Esophagus (tissue), 2 donors: ENCODE measurements at regions not wholly inside any gene's neighbourhood (a gene's known extent, or its start where the extent isn't known, plus 50 kb on each side); places are given as distances from the start of the nearest gene placed in this dataset.

ENCODE experiments used
- H3K27ac ChIP-seq, 2 donors: one replicate each; pipeline ENCODE4 v1.5.1; 2013; ENCODE audit warnings: low read depth in 2 of 2, mild to moderate bottlenecking in 2 of 2, inconsistent platforms in 1 of 2, low read length in 1 of 2, moderate library complexity in 1 of 2
- H3K27me3 ChIP-seq, 2 donors: one replicate each; pipeline ENCODE4 v1.6.1; 2013; ENCODE audit warnings: low read length in 2 of 2, control low read depth in 1 of 2, mild to moderate bottlenecking in 1 of 2; ENCODE audit not compliant: insufficient read depth in 2 of 2, control insufficient read depth in 1 of 2
- H3K36me3 ChIP-seq, 2 donors: one replicate each; pipeline ENCODE4 v1.6.1; 2013; ENCODE audit warnings: low read length in 1 of 2; ENCODE audit not compliant: control insufficient read depth in 2 of 2, insufficient read depth in 2 of 2
- H3K4me1 ChIP-seq, 2 donors: one replicate each; pipeline ENCODE4 v1.6.1; 2013; ENCODE audit warnings: low read length in 1 of 2; ENCODE audit not compliant: control insufficient read depth in 2 of 2, insufficient read depth in 2 of 2
- H3K4me3 ChIP-seq, 2 donors: one replicate each; pipeline ENCODE4 v1.5.1; 2013; ENCODE audit warnings: low read length in 2 of 2, mild to moderate bottlenecking in 2 of 2, low read depth in 1 of 2, moderate library complexity in 1 of 2
- H3K9me3 ChIP-seq, 2 donors: one replicate each; pipeline ENCODE4 v1.6.1; 2013; ENCODE audit warnings: mild to moderate bottlenecking in 2 of 2, low read depth in 1 of 2, low read length in 1 of 2, moderate library complexity in 1 of 2; ENCODE audit not compliant: control insufficient read depth in 2 of 2, insufficient read depth in 1 of 2
- WGBS, 2 donors: extraction: QIAGEN DNeasy Blood & Tissue Kit; methylation state at CpG; one replicate each; pipeline ENCODE4 v1.1.7; 2013; 5-methylcytosine and 5-hydroxymethylcytosine counted together
- donor health status: healthy with polysubstance abuse.
- donor health status: Bipolar disorder and iron deficiency.

- no peaks in the 10 kb centered on the region for H3K9me3 ChIP-seq
- peaks cover 0 to 2% of the 10 kb centered on the region in 2 donors for H3K36me3 ChIP-seq
- peaks cover 9 to 42% of the 10 kb centered on the region in 2 donors for H3K4me1 ChIP-seq
- 72 to 73% methylated on average over 17 of the region's 17 CpGs for WGBS, 2 donors
- peak overlapping the region; percentile 49 to 76 for H3K27ac ChIP-seq
- H3K27me3 ChIP-seq: no peaks in the 10 kb centered on the region
- H3K4me3 ChIP-seq: no peak overlapping the region
These were observed 57.0 kb downstream of the NCOR2 start for GRCh38 chr12:124510301-124510970.

- Histone ChIP-seq H3K36me3 (no peaks in the 10 kb centered on the region), H3K27me3 (no peaks in the 10 kb centered on the region), H3K4me3 (no peak overlapping the region), H3K27ac (peak overlapping the region; percentile 49 to 76), H3K4me1 (peaks cover 10 to 41% of the 10 kb centered on the region in 2 donors), H3K9me3 (no peaks in the 10 kb centered on the region)
- WGBS, 2 donors: 33% methylated on average over 16 of the region's 16 CpGs
These were observed 57.6 kb downstream of the NCOR2 start for GRCh38 chr12:124509676-124510300.

- peak overlapping the region; percentile 49 to 76 for H3K27ac ChIP-seq
- no peaks in the 10 kb centered on the region for H3K36me3 ChIP-seq
- H3K4me3 ChIP-seq: no peak overlapping the region
- H3K9me3 ChIP-seq: no peaks in the 10 kb centered on the region
- H3K4me1 ChIP-seq: peaks cover 10 to 44% of the 10 kb centered on the region in 2 donors
- H3K27me3 ChIP-seq: no peaks in the 10 kb centered on the region
- 82 to 86% methylated on average over 1 of the region's 1 CpG for WGBS, 2 donors
These were observed 58.1 kb downstream of the NCOR2 start for GRCh38 chr12:124509300-124509675.

GRCh38 chr12:124508381-124509079 is 58.9 kb downstream of the NCOR2 start:
- 58 to 59% methylated on average over 21 of the region's 21 CpGs for WGBS, 2 donors
- no peak overlapping the region for H3K4me3 ChIP-seq
- peak overlapping the region in 1 of 2 donors; percentile 65 for H3K27ac ChIP-seq
- no peaks in the 10 kb centered on the region for H3K9me3 ChIP-seq
- H3K36me3 ChIP-seq: no peaks in the 10 kb centered on the region
- no peaks in the 10 kb centered on the region for H3K27me3 ChIP-seq
- peaks cover 10 to 43% of the 10 kb centered on the region in 2 donors for H3K4me1 ChIP-seq

GRCh38 chr12:124507188-124508109 is 60.0 kb downstream of the NCOR2 start:
- Histone ChIP-seq H3K4me3 (no peak overlapping the region), H3K27ac (peak overlapping the region; percentile 67 to 72), H3K27me3 (no peaks in the 10 kb centered on the region), H3K4me1 (peaks cover 7 to 36% of the 10 kb centered on the region in 2 donors), H3K36me3 (peaks cover 0 to 3% of the 10 kb centered on the region in 2 donors), H3K9me3 (no peaks in the 10 kb centered on the region)
- WGBS, 2 donors: 61 to 67% methylated on average over 26 of the region's 26 CpGs

GRCh38 chr12:124506832-124507153 is 60.6 kb downstream of the NCOR2 start:
- Histone ChIP-seq H3K27me3 (no peaks in the 10 kb centered on the region), H3K4me3 (no peak overlapping the region), H3K27ac (peak overlapping the region; percentile 67 to 72), H3K4me1 (peaks cover 7 to 35% of the 10 kb centered on the region in 2 donors), H3K36me3 (peaks cover 0 to 3% of the 10 kb centered on the region in 2 donors), H3K9me3 (peaks cover 0 to 2% of the 10 kb centered on the region in 2 donors)
- WGBS, 2 donors: 54 to 55% methylated on average over 8 of the region's 8 CpGs

- Histone ChIP-seq H3K27ac (peak overlapping the region; percentile 67 to 72), H3K4me1 (peaks cover 7 to 35% of the 10 kb centered on the region in 2 donors), H3K9me3 (peaks cover 0 to 2% of the 10 kb centered on the region in 2 donors), H3K27me3 (no peaks in the 10 kb centered on the region), H3K4me3 (no peak overlapping the region), H3K36me3 (peaks cover 0 to 3% of the 10 kb centered on the region in 2 donors)
- 27 to 37% methylated on average over 30 of the region's 30 CpGs for WGBS, 2 donors
These were observed 61.1 kb downstream of the NCOR2 start for GRCh38 chr12:124506145-124506831.

- Histone ChIP-seq H3K9me3 (peaks cover 0 to 2% of the 10 kb centered on the region in 2 donors), H3K27ac (peak overlapping the region; percentile 67 to 72), H3K4me3 (no peak overlapping the region), H3K36me3 (peaks cover 0 to 3% of the 10 kb centered on the region in 2 donors), H3K27me3 (no peaks in the 10 kb centered on the region), H3K4me1 (peaks cover 11 to 35% of the 10 kb centered on the region in 2 donors)
- 78 to 82% methylated on average over 22 of the region's 22 CpGs for WGBS, 2 donors
These were observed 62.2 kb downstream of the NCOR2 start for GRCh38 chr12:124505001-124505818.
